H1 (cell line): ENCODE measurements at regions not wholly inside any gene's neighbourhood (a gene's known extent, or its start where the extent isn't known, plus 50 kb on each side); places are given as distances from the start of the nearest gene placed in this dataset.

Source experiments
- BRCA1 ChIP-seq: IDR thresholded peaks from 2 replicates; pipeline ENCODE4 v1.6.1; 2012; ENCODE audit warnings: low read depth, low read length, improper control_type of control experiment
- KDM1A ChIP-seq: fragments of 200-600, 300-600 bp; sonication (generic); IDR thresholded peaks from 2 replicates; pipeline ENCODE4 v1.7.1; 2016; ENCODE audit warnings: mild to moderate bottlenecking, low read length, borderline replicate concordance
- RAD21 ChIP-seq, 2 experiments: IDR thresholded peaks in 1 of 2; conservative IDR thresholded peaks in 1 of 2; 2 replicates each; pipeline ENCODE4 v1.6.1; 2011; ENCODE audit warnings: low read depth in 2 of 2, low read length in 2 of 2, improper control_type of control experiment in 1 of 2, inconsistent platforms in 1 of 2, mild to moderate bottlenecking in 1 of 2, moderate library complexity in 1 of 2
- RXRA ChIP-seq: IDR thresholded peaks from 2 replicates; pipeline ENCODE4 v1.6.1; 2011; ENCODE audit warnings: low read depth, mild to moderate bottlenecking, low read length, moderate library complexity; ENCODE audit not compliant: insufficient read depth

DNA sequence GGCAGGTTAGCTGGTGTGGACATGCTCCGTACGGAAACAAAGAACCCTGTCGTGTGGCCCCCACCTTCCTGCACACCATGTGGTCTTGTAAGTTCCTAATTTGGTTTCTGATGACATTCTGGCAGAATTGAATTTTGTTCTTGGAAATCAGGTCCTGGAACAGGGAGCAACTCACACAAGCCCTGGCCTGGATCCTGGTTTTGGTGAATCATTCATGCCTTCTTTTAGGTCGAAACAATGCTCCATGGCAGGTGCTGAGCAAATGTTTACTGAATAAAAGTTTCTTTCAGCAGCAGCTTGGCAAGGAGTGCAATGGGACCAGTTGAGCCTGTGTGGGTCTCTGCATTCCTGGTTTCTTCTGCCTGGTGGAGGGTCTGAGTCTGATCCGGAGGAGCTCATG is 978.4 kb downstream of the BCL11B start (continued):
- TF ChIP-seq RAD21 (IDR thresholded peaks at IDR 0.05 in 1 of 2, conservative IDR thresholded peaks at IDR 0.05 in 1 of 2; ENCODE audit: low read depth in 2 of 2, low read length in 2 of 2) (no peak), BRCA1 (no peak), RXRA (no peak), KDM1A (no peak)
